H9 (cell line): ENCODE measurements at regions not wholly inside any gene's neighbourhood (a gene's known extent, or its start where the extent isn't known, plus 50 kb on each side); places are given as distances from the start of the nearest gene placed in this dataset.

ENCODE experiments used
- DNase-seq: peaks from one replicate; pipeline ENCODE4 v3.0.0-alpha.2; 2017
- H2AFZ ChIP-seq: one replicate; pipeline ENCODE4 v1.6.1; 2013; ENCODE audit warnings: mild to moderate bottlenecking, low read length, control low read depth, moderate library complexity
- H2AK5ac ChIP-seq: 2 replicates; pipeline ENCODE4 v1.6.1; 2013; ENCODE audit warnings: low read length, control low read depth, mixed read lengths; ENCODE audit not compliant: insufficient read length
- H2BK120ac ChIP-seq: one replicate; pipeline ENCODE4 v1.6.1; 2013; ENCODE audit warnings: low read depth, mild to moderate bottlenecking, low read length, control low read depth, inconsistent platforms; ENCODE audit not compliant: poor library complexity, severe bottlenecking
- H2BK12ac ChIP-seq: 2 replicates; pipeline ENCODE4 v1.6.1; 2013; ENCODE audit warnings: low read length, control low read depth, mixed read lengths, low read depth; ENCODE audit not compliant: insufficient read length
- H2BK15ac ChIP-seq: 2 replicates; pipeline ENCODE4 v1.6.1; 2013; ENCODE audit warnings: low read depth, low read length, control low read depth
- H2BK20ac ChIP-seq: one replicate; pipeline ENCODE4 v1.6.1; 2013; ENCODE audit warnings: low read depth, mild to moderate bottlenecking, low read length, control low read depth, inconsistent platforms; ENCODE audit not compliant: poor library complexity, severe bottlenecking
- H2BK5ac ChIP-seq: 2 replicates; pipeline ENCODE4 v1.6.1; 2013; ENCODE audit warnings: low read length, control low read depth, mixed read lengths; ENCODE audit not compliant: insufficient read length
- H3K14ac ChIP-seq: 2 replicates; pipeline ENCODE4 v1.6.1; 2013; ENCODE audit warnings: low read length, control low read depth; ENCODE audit not compliant: insufficient read depth
- H3K18ac ChIP-seq: 2 replicates; pipeline ENCODE4 v1.6.1; 2013; ENCODE audit warnings: low read depth, mild to moderate bottlenecking, mixed read lengths, low read length, control low read depth; ENCODE audit not compliant: insufficient read length
- H3K23ac ChIP-seq: 2 replicates; pipeline ENCODE4 v1.6.1; 2013; ENCODE audit warnings: low read length, control low read depth, mixed read lengths, low read depth; ENCODE audit not compliant: insufficient read length
- H3K23me2 ChIP-seq: 2 replicates; pipeline ENCODE4 v1.6.1; 2013; ENCODE audit warnings: low read depth, mild to moderate bottlenecking, mixed read lengths, low read length, control low read depth; ENCODE audit not compliant: insufficient read length, poor library complexity, severe bottlenecking
- H3K27ac ChIP-seq: 2 replicates; pipeline ENCODE4 v1.5.1; 2013; ENCODE audit warnings: low read length, control low read depth, mixed read lengths, low read depth; ENCODE audit not compliant: insufficient read length
- H3K27me3 ChIP-seq: 2 replicates; pipeline ENCODE4 v1.6.1; 2013; ENCODE audit warnings: low read length, control low read depth, inconsistent platforms; ENCODE audit not compliant: insufficient read depth
- H3K4ac ChIP-seq: 2 replicates; pipeline ENCODE4 v1.6.1; 2013; ENCODE audit warnings: low read depth, mild to moderate bottlenecking, control low read depth, inconsistent platforms, low read length, moderate library complexity
- H3K4me1 ChIP-seq: 2 replicates; pipeline ENCODE4 v1.6.1; 2013; ENCODE audit warnings: low read length, control low read depth, inconsistent platforms; ENCODE audit not compliant: insufficient read depth
- H3K4me2 ChIP-seq: 2 replicates; pipeline ENCODE4 v1.6.1; 2013; ENCODE audit warnings: low read length, control low read depth, mixed read lengths; ENCODE audit not compliant: insufficient read length, insufficient read depth
- H3K56ac ChIP-seq: 2 replicates; pipeline ENCODE4 v1.6.1; 2013; ENCODE audit warnings: low read depth, mild to moderate bottlenecking, mixed read lengths, low read length, control low read depth; ENCODE audit not compliant: insufficient read length
- H3K79me1 ChIP-seq: 2 replicates; pipeline ENCODE4 v1.6.1; 2013; ENCODE audit warnings: low read depth, mild to moderate bottlenecking, moderate library complexity, low read length, control low read depth, inconsistent platforms; ENCODE audit not compliant: insufficient read depth, poor library complexity, severe bottlenecking
- H3K79me2 ChIP-seq: 2 replicates; pipeline ENCODE4 v1.6.1; 2013; ENCODE audit warnings: low read length, control low read depth, inconsistent platforms; ENCODE audit not compliant: insufficient read depth
- H3K9ac ChIP-seq: 2 replicates; pipeline ENCODE4 v1.6.1; 2013; ENCODE audit warnings: low read length, control low read depth, mixed read lengths; ENCODE audit not compliant: insufficient read length; ENCODE audit errors: extremely low read depth
- H3K9me3 ChIP-seq: one replicate; pipeline ENCODE4 v1.6.1; 2013; ENCODE audit warnings: low read depth, low read length, inconsistent platforms; ENCODE audit not compliant: control insufficient read depth
- H3T11ph ChIP-seq: one replicate; pipeline ENCODE4 v1.6.1; 2013; ENCODE audit warnings: mild to moderate bottlenecking, low read length, control low read depth, inconsistent platforms
- H4K20me1 ChIP-seq: one replicate; pipeline ENCODE4 v1.6.1; 2013; ENCODE audit not compliant: control insufficient read depth, insufficient read length, insufficient read depth
- H4K5ac ChIP-seq: 2 replicates; pipeline ENCODE4 v1.6.1; 2013; ENCODE audit warnings: low read depth, mild to moderate bottlenecking, mixed read lengths, low read length, control low read depth; ENCODE audit not compliant: insufficient read length
- H4K8ac ChIP-seq: replicated peaks from 2 replicates; pipeline ENCODE4 v1.6.1; 2013; ENCODE audit warnings: low read length, control low read depth, mixed read lengths, low read depth; ENCODE audit not compliant: insufficient read length
- H4K91ac ChIP-seq: 2 replicates; pipeline ENCODE4 v1.6.1; 2013; ENCODE audit warnings: low read depth, mild to moderate bottlenecking, moderate library complexity, mixed read lengths, low read length, control low read depth; ENCODE audit not compliant: insufficient read length
- H3K27ac Mint-ChIP-seq, 3 experiments: 2 replicates in 2 of 3; 3 replicates in 1 of 3; pipeline ENCODE4 v1.8.0; 2020 to 2021; ENCODE audit warnings: mixed read lengths in 3 of 3, mild to moderate bottlenecking in 1 of 3, moderate library complexity in 1 of 3
- H3K27me3 Mint-ChIP-seq: 2 replicates; pipeline ENCODE4 v1.8.0; 2021; ENCODE audit warnings: low read depth, mild to moderate bottlenecking, moderate library complexity, mixed read lengths
- H3K36me3 Mint-ChIP-seq, 3 experiments: 2 replicates in 2 of 3; 3 replicates in 1 of 3; pipeline ENCODE4 v1.8.0; 2020 to 2021; ENCODE audit warnings: low read depth in 3 of 3, mixed read lengths in 3 of 3; ENCODE audit not compliant: insufficient read depth in 1 of 3
- H3K4me1 Mint-ChIP-seq, 2 experiments: 2 replicates each; pipeline ENCODE4 v1.8.0; 2020; ENCODE audit warnings: mixed read lengths in 2 of 2
- H3K4me3 Mint-ChIP-seq, 2 experiments: 2 replicates in 1 of 2; 3 replicates in 1 of 2; pipeline ENCODE4 v1.8.0; 2020 to 2021; ENCODE audit warnings: mild to moderate bottlenecking in 2 of 2, mixed read lengths in 2 of 2, moderate library complexity in 1 of 2
- H3K9me3 Mint-ChIP-seq, 2 experiments: 2 replicates in 1 of 2; 3 replicates in 1 of 2; pipeline ENCODE4 v1.8.0; 2020; ENCODE audit warnings: mild to moderate bottlenecking in 2 of 2, mixed read lengths in 2 of 2, moderate library complexity in 1 of 2
- WGBS: extraction: QIAGEN DNeasy Blood & Tissue Kit; methylation state at CpG from one replicate; pipeline ENCODE4 v1.1.7; 2013; ENCODE audit warnings: missing lambda C conversion rate, low lambda C conversion rate, mixed read lengths; ENCODE audit not compliant: insufficient read length; ENCODE audit errors: extremely low coverage; 5-methylcytosine and 5-hydroxymethylcytosine counted together
- TF ChIP-seq, protein P1 (sequence below): fragments of 200-600 bp; sonication (generic); conservative IDR thresholded peaks from 3 replicates; pipeline ENCODE4 v1.8.0; 2021; ENCODE audit warnings: antibody characterized with exemption, mild to moderate bottlenecking

DNA sequence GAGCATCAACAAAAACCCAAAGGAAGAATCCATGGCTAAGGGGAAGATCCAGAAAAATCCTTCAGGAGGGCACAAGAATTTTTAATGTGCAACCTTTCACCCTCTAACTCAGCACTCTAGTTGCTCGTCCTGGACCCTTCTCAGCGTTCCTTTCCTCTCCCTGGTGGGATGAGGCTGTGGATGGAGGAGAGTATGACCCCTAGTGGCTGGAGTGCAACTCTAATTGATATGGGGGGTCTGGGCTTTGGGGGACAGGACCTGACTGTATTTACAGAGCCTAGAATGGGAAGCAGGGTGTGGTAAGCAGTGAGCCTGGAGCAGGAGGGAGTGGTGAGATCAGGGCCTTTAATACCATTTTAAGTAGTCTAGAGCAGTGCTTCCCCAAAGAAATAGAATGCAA, 83.9 kb upstream of the CEP85L start:
- Histone ChIP-seq H3K4me1 (peaks cover 4% of the 10 kb centered on the region; the same call in 1 of the 2 replicates), H3K9ac (no peak overlapping the region), H3K27ac (no peak overlapping the region), H2BK15ac (no peak overlapping the region), H3K9me3 (no peaks in the 10 kb centered on the region), H2BK5ac (no peak overlapping the region), H2BK20ac (no peak overlapping the region), H4K5ac (no peak overlapping the region), H2BK12ac (no peak overlapping the region), H3K4me2 (no peak overlapping the region), H3T11ph (no peak overlapping the region), H4K8ac (no peak overlapping the region), H3K79me2 (no peaks in the 10 kb centered on the region), H3K23ac (no peak overlapping the region), H3K14ac (no peak overlapping the region), H3K4ac (no peak overlapping the region), H2AK5ac (no peak overlapping the region), H3K79me1 (no peaks in the 10 kb centered on the region), H3K27me3 (no peaks in the 10 kb centered on the region), H3K56ac (no peak overlapping the region), H2AFZ (peak overlapping the region; percentile 95), H3K18ac (peak overlapping the region; percentile 21), H3K23me2 (no peaks in the 10 kb centered on the region), H2BK120ac (no peak overlapping the region), H4K20me1 (no peaks in the 10 kb centered on the region), H4K91ac (no peak overlapping the region)
- WGBS, result no CpG with 5 or more reads among the region's 2 CpGs
- H3K27me3 Mint-ChIP-seq, result no peaks in the 10 kb centered on the region; the same call in 1 of the 2 replicates
- peaks cover 0 to 2% of the 10 kb centered on the region in 2 experiments; a peak in 1 of 5 replicates for H3K9me3 Mint-ChIP-seq
- H3K36me3 Mint-ChIP-seq, result no peaks in the 10 kb centered on the region; a peak in 1 of 7 replicates
- no peak overlapping the region for H3K4me3 Mint-ChIP-seq
- H3K4me1 Mint-ChIP-seq, result peaks cover 2 to 13% of the 10 kb centered on the region in 2 experiments; a peak in 3 of 4 replicates
- no peak overlapping the region for H3K27ac Mint-ChIP-seq
- DNase-seq, result peak; percentile 69
- TF ChIP-seq, protein P1, sequence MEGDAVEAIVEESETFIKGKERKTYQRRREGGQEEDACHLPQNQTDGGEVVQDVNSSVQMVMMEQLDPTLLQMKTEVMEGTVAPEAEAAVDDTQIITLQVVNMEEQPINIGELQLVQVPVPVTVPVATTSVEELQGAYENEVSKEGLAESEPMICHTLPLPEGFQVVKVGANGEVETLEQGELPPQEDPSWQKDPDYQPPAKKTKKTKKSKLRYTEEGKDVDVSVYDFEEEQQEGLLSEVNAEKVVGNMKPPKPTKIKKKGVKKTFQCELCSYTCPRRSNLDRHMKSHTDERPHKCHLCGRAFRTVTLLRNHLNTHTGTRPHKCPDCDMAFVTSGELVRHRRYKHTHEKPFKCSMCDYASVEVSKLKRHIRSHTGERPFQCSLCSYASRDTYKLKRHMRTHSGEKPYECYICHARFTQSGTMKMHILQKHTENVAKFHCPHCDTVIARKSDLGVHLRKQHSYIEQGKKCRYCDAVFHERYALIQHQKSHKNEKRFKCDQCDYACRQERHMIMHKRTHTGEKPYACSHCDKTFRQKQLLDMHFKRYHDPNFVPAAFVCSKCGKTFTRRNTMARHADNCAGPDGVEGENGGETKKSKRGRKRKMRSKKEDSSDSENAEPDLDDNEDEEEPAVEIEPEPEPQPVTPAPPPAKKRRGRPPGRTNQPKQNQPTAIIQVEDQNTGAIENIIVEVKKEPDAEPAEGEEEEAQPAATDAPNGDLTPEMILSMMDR, result peak; percentile 70
